ENCODE measurements at regions not wholly inside any gene's neighbourhood (a gene's known extent, or its start where the extent isn't known, plus 50 kb on each side); places are given as distances from the start of the nearest gene placed in this dataset.

DNA sequence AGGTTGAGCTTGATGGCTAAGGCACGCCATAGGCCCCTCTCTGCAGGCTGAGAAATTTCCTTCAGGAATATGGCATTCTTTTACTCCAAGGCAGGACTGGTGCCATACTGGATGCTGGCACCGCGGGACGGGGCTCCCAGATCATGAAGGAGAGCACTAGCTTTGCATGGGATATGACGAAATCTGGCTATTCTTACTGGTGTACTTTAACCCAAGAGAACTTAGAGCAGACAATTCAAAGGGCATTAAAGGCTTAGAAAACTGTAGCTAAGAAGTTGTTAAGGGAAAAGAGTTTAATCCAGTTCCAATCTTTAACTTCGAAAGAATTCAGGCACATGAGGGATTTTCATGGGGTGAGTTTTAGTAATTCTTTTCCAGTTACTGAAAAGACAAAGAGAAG lies 204.4 kb upstream of the ESRRG start:
- Histone ChIP-seq H3K4me1 (no peaks in the 10 kb centered on the region), H3K27me3 (no peaks in the 10 kb centered on the region), H3K9me3 (no peaks in the 10 kb centered on the region), H3K27ac (no peak overlapping the region), H3K36me3 (no peaks in the 10 kb centered on the region), H3K4me3 (no peak overlapping the region)
- TF ChIP-seq, protein P1, sequence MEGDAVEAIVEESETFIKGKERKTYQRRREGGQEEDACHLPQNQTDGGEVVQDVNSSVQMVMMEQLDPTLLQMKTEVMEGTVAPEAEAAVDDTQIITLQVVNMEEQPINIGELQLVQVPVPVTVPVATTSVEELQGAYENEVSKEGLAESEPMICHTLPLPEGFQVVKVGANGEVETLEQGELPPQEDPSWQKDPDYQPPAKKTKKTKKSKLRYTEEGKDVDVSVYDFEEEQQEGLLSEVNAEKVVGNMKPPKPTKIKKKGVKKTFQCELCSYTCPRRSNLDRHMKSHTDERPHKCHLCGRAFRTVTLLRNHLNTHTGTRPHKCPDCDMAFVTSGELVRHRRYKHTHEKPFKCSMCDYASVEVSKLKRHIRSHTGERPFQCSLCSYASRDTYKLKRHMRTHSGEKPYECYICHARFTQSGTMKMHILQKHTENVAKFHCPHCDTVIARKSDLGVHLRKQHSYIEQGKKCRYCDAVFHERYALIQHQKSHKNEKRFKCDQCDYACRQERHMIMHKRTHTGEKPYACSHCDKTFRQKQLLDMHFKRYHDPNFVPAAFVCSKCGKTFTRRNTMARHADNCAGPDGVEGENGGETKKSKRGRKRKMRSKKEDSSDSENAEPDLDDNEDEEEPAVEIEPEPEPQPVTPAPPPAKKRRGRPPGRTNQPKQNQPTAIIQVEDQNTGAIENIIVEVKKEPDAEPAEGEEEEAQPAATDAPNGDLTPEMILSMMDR (IDR thresholded peaks at IDR 0.05) = no peak
- no peak for TF ChIP-seq POLR2AphosphoS5 (IDR thresholded peaks at IDR 0.05)
- TF ChIP-seq EP300 (IDR thresholded peaks at IDR 0.05) = no peak
- ATAC-seq (ENCODE audit: low FRiP score in 2 of 2) (no peak), DNase-seq (peak in 1 of 2 donors; percentile 21)
- 88 to 95% methylated on average over 6 of the region's 6 CpGs for WGBS, 2 donors

DNA sequence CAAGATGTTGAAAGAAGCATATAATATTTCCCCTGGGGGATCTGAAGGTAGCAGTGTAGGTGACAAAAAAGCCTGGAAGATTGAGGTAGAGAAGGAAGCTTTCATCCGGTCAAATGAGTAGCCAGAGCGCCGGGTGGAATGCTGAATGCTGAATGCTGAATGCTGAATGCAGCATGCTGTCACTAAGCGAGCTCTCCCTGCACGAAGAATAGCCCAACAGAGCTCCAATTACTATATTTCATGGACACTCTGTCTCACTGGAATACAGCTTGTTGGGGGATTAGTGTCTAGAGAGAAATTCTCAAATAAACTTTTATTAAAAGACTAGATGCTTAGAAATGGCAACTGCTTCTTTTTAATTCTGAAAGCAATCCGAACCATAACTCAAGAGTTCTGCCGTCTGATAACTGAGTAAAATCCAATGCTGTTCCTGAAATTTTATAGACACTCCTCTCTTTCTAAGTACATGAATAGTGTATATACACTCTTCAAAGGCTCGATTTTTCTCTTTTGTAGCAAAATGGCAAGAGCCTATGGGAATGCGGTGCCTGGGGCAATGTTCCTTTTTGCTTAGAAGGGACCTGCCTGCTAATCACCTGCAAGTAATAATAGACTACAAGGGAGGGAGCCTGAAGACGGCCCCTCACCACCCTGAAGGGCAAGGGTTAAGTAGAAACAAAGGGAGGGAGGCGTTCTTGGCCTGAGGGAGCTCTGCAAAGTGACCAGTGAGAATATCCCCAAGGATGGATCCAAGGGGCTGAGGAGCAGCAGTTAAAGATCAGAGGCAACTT lies 203.7 kb upstream of the ESRRG start:
- 70 to 76% methylated on average over 11 of the region's 11 CpGs for WGBS, 2 donors
- Histone ChIP-seq H3K36me3 (no peaks in the 10 kb centered on the region), H3K9me3 (no peaks in the 10 kb centered on the region), H3K27me3 (no peaks in the 10 kb centered on the region), H3K4me3 (no peak overlapping the region), H3K4me1 (no peaks in the 10 kb centered on the region), H3K27ac (no peak overlapping the region)
- DNase-seq (no peak), ATAC-seq (ENCODE audit: low FRiP score in 2 of 2) (no peak)
- TF ChIP-seq POLR2AphosphoS5 (IDR thresholded peaks at IDR 0.05) = no peak
- no peak for TF ChIP-seq EP300 (IDR thresholded peaks at IDR 0.05)
- TF ChIP-seq POLR2A (IDR thresholded peaks at IDR 0.05) = no peak
- TF ChIP-seq, protein P1 (IDR thresholded peaks at IDR 0.05) = no peak

DNA sequence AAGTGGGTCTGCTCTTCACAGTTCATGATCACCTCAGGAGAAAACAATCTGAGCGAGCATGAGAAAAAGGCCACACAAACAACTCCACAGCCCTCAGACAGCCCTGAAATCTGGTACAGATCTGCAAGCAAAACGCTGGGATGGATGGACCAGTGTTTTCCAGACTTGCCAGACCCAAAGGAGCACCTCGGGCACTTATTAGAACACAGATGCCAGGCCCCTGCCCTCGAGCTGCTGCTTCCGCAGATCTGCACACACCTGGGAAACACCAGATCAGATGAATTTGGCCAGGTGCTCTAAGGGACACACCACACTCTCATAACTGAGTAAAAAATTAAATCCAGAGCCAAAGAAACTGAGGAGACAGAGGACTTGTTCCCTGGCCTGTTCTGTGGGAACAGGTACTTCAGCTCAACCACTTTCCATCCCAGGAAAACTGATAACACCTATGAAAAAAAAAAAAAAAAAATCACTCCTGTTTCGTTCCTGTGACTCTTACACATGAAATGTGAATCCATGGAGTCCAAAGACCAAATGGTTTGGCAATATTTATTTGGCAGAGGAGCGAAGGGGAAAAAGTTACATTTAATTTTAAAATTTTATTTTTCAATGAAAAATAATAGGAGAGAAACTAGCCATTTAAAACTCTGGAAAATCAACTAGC lies 202.9 kb upstream of the ESRRG start:
- no peak for DNase-seq
- ATAC-seq (ENCODE audit: low FRiP score in 2 of 2) = no peak
- 78 to 81% methylated on average over 6 to 7 of the region's 7 CpGs for WGBS, 2 donors

DNA sequence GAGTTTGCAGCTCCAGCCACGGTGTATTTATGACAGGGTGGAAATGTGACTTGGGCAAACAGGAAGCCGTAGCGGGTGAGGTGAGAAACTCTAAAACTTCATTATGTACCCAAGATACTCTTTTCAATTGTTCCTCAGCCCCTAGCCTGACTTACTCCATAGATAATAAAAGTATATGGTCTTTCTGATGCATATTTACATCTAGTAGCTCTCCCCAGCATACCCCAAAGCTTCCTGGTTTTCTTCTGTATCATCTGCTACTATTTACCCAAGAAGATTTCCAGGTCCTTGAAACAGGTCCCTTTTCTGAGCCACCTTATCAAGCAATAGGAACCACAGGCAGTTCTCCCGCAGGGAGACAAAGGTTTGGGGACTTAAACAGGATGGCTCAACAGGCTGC lies 201.5 kb upstream of the ESRRG start:
- 44 to 54% methylated on average over 4 of the region's 4 CpGs for WGBS, 2 donors
- ATAC-seq (ENCODE audit: low FRiP score in 2 of 2) (no peak), DNase-seq (no peak)
- Histone ChIP-seq H3K4me3 (no peak overlapping the region), H3K9me3 (no peaks in the 10 kb centered on the region), H3K4me1 (no peaks in the 10 kb centered on the region), H3K36me3 (no peaks in the 10 kb centered on the region), H3K27me3 (no peaks in the 10 kb centered on the region), H3K27ac (no peak overlapping the region)
- TF ChIP-seq POLR2A (IDR thresholded peaks at IDR 0.05) = no peak
- no peak for TF ChIP-seq EP300 (IDR thresholded peaks at IDR 0.05)
- TF ChIP-seq POLR2AphosphoS5 (IDR thresholded peaks at IDR 0.05) = no peak
- TF ChIP-seq, protein P1 (IDR thresholded peaks at IDR 0.05) = no peak

More for the DNA sequence above, 202.9 kb upstream of the ESRRG start:
- Histone ChIP-seq H3K9me3 (no peaks in the 10 kb centered on the region), H3K27ac (no peak overlapping the region), H3K36me3 (no peaks in the 10 kb centered on the region), H3K4me3 (no peak overlapping the region), H3K27me3 (no peaks in the 10 kb centered on the region), H3K4me1 (no peaks in the 10 kb centered on the region)
- TF ChIP-seq POLR2AphosphoS5 (IDR thresholded peaks at IDR 0.05) (no peak), POLR2A (IDR thresholded peaks at IDR 0.05) (no peak)

DNA sequence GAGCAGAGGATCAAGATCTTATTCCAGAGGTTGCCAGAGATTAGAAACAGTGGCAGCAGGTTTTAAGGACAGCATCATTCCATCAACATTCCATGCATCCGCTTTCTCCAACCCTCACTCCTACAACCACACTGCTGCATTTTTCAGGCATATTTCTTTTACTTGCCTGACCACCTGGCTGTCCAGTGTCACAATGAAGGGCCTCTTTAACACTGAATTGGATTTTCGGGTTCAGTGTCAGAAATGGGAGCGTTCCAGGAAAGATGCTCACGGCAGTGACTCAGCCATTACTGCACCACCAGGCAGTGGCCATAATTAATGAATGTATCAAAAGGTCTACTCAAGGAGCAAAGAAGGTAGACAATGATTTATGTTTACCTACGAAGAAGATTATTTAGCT lies 200.4 kb upstream of the ESRRG start:
- H3K4me1 ChIP-seq = no peaks in the 10 kb centered on the region
- no peak overlapping the region for H3K4me3 ChIP-seq
- DNase-seq (no peak), ATAC-seq (ENCODE audit: low FRiP score in 2 of 2) (no peak)
- 82 to 86% methylated on average over 5 of the region's 5 CpGs for WGBS, 2 donors
- TF ChIP-seq POLR2A (IDR thresholded peaks at IDR 0.05) (no peak), POLR2AphosphoS5 (IDR thresholded peaks at IDR 0.05) (no peak), EP300 (IDR thresholded peaks at IDR 0.05) (no peak)
- TF ChIP-seq, protein P1 (IDR thresholded peaks at IDR 0.05) = no peak
- no peaks in the 10 kb centered on the region for H3K36me3 ChIP-seq
- no peak overlapping the region for H3K27ac ChIP-seq
- no peaks in the 10 kb centered on the region for H3K27me3 ChIP-seq
- no peaks in the 10 kb centered on the region for H3K9me3 ChIP-seq
